A673 (cell line): ENCODE measurements at regions not wholly inside any gene's neighbourhood (a gene's known extent, or its start where the extent isn't known, plus 50 kb on each side); places are given as distances from the start of the nearest gene placed in this dataset.

Experiments
- EZH2 ChIP-seq: fragments of 200-600 bp; sonication (generic); IDR thresholded peaks from 2 replicates; pipeline ENCODE4 v1.6.1; 2017; ENCODE audit warnings: borderline replicate concordance, low read depth, mild to moderate bottlenecking, mixed read lengths, antibody characterized with exemption, low read length; ENCODE audit not compliant: poor library complexity, severe bottlenecking
- TF ChIP-seq, protein P1 (sequence below): fragments of 300-800, 200-600 bp; sonication (generic); conservative IDR thresholded peaks from 2 replicates; pipeline ENCODE4 v1.5.1; 2017; ENCODE audit warnings: low read depth, mild to moderate bottlenecking, antibody characterized with exemption, low read length, moderate library complexity, mixed read lengths

DNA sequence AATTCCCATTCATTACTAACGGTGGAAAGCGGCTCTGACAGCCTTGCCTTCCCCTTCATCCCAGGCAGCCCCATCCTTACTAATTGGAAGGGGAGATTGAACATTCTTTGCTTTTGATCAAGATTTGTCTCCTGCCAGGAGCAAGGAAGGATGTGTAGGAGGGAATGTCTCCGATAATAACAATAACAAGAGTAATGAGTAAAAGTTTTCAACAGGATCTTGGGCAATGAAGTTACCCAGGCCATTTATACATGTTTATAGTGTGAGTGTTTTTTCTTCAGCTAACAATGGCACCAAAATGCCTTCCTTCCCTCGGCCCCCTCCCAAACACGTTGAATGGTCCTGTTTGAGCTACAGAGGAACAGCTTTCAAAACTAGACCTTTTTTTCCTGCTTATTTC lies 83.8 kb downstream of the GATA6 start:
- no peak for TF ChIP-seq EZH2
- TF ChIP-seq, protein P1, sequence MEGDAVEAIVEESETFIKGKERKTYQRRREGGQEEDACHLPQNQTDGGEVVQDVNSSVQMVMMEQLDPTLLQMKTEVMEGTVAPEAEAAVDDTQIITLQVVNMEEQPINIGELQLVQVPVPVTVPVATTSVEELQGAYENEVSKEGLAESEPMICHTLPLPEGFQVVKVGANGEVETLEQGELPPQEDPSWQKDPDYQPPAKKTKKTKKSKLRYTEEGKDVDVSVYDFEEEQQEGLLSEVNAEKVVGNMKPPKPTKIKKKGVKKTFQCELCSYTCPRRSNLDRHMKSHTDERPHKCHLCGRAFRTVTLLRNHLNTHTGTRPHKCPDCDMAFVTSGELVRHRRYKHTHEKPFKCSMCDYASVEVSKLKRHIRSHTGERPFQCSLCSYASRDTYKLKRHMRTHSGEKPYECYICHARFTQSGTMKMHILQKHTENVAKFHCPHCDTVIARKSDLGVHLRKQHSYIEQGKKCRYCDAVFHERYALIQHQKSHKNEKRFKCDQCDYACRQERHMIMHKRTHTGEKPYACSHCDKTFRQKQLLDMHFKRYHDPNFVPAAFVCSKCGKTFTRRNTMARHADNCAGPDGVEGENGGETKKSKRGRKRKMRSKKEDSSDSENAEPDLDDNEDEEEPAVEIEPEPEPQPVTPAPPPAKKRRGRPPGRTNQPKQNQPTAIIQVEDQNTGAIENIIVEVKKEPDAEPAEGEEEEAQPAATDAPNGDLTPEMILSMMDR = no peak
